Calu3 (cell line): ENCODE measurements at regions not wholly inside any gene's neighbourhood (a gene's known extent, or its start where the extent isn't known, plus 50 kb on each side); places are given as distances from the start of the nearest gene placed in this dataset.

ENCODE experiments used
- BruUV-seq: library from RNA; stranded (reverse); fragments of 400-500 nt; replicated peaks from 2 replicates; lab custom pipeline; 2021; lab: Mats Ljungman, UMichigan
- CTCF ChIA-PET: fragments of 300-600 bp; sonication (Branson Sonifier 250); formaldehyde crosslinking; loops from one replicate; lab custom pipeline; 2022; ENCODE audit warnings: antibody characterized with exemption; lab: Charles Lee
- DNase-seq: peaks from one replicate; pipeline ENCODE4 v3.0.0; 2022
- H3K27ac Mint-ChIP-seq: one replicate; pipeline ENCODE4 v1.8.0; 2022; ENCODE audit warnings: mixed read lengths; ENCODE audit not compliant: unreplicated experiment
- H3K27me3 Mint-ChIP-seq: one replicate; pipeline ENCODE4 v1.8.0; 2022; ENCODE audit warnings: mixed read lengths; ENCODE audit not compliant: unreplicated experiment
- H3K36me3 Mint-ChIP-seq: one replicate; pipeline ENCODE4 v1.8.0; 2022; ENCODE audit warnings: mild to moderate bottlenecking, moderate library complexity, mixed read lengths; ENCODE audit not compliant: insufficient read depth, unreplicated experiment
- H3K4me1 Mint-ChIP-seq: one replicate; pipeline ENCODE4 v1.8.0; 2022; ENCODE audit warnings: mild to moderate bottlenecking, low read depth, mixed read lengths; ENCODE audit not compliant: unreplicated experiment
- H3K4me3 Mint-ChIP-seq: one replicate; pipeline ENCODE4 v1.8.0; 2022; ENCODE audit warnings: mild to moderate bottlenecking, low read depth, moderate library complexity, mixed read lengths; ENCODE audit not compliant: unreplicated experiment
- H3K9me3 Mint-ChIP-seq: one replicate; pipeline ENCODE4 v1.8.0; 2022; ENCODE audit warnings: low read depth, mixed read lengths; ENCODE audit not compliant: unreplicated experiment
- intact Hi-C: fragments of 100-400 bp; cut with micrococcal nuclease; formaldehyde crosslinking; loops from one replicate; pipeline ENCODE4 v1.10.0; 2022; ENCODE audit not compliant: unreplicated experiment
- TF ChIP-seq, protein P1 (sequence below): fragments of 200-600 bp; IDR thresholded peaks from one replicate; pipeline ENCODE4 v1.8.0; 2022; ENCODE audit warnings: antibody characterized with exemption; ENCODE audit not compliant: unreplicated experiment

DNA sequence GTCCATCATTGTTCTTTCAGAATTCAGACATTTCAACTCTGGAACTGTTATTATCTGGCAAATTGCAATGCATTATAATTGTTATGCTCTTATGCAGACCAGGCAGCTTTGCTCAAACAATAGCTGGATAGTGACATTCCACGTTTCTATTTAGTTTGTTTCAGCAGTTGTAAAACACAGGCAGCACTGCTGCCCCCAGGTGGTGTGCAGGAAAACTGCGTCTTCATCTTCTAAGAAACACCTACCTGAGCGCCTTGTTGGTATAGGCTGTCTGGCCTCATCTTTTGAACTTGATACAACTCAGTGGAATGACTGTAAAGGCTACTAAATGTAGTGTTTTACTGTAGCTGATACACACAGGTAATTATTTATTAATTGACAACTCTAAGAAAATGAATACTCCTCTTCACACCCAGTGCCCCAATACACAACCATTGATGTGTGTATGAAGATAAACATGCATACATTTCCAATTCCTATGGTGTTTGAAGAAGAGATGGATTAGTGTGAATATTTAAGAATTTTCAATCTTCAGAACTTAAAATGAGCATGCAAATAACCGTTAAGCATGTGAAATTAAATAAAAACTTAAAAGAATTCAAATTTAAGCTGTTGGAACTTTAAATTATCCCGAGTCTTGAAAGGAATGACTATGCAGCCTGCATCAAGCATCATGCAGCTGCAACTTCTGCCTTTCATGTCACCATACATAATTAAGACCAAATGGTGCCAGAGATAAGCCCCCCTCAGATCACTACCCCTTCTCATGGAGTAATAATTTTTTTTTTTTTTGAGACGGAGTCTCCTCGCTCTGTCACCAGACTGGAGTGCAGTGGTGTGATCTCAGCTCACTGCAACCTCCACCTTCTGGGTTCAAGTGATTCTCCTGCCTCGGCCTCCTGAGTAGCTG is 85.6 kb downstream of the CD8B2 start:
- Mint-ChIP-seq H3K27ac (no peak overlapping the region), H3K36me3 (peaks cover 4% of the 10 kb centered on the region), H3K4me1 (peaks cover 8% of the 10 kb centered on the region), H3K4me3 (no peak overlapping the region), H3K27me3 (peaks cover 48% of the 10 kb centered on the region), H3K9me3 (no peaks in the 10 kb centered on the region)
- TF ChIP-seq, protein P1, sequence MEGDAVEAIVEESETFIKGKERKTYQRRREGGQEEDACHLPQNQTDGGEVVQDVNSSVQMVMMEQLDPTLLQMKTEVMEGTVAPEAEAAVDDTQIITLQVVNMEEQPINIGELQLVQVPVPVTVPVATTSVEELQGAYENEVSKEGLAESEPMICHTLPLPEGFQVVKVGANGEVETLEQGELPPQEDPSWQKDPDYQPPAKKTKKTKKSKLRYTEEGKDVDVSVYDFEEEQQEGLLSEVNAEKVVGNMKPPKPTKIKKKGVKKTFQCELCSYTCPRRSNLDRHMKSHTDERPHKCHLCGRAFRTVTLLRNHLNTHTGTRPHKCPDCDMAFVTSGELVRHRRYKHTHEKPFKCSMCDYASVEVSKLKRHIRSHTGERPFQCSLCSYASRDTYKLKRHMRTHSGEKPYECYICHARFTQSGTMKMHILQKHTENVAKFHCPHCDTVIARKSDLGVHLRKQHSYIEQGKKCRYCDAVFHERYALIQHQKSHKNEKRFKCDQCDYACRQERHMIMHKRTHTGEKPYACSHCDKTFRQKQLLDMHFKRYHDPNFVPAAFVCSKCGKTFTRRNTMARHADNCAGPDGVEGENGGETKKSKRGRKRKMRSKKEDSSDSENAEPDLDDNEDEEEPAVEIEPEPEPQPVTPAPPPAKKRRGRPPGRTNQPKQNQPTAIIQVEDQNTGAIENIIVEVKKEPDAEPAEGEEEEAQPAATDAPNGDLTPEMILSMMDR = peak; percentile 49
- CTCF ChIA-PET = no interaction called here
- peak; percentile 20 for DNase-seq
- BruUV-seq = no TSS peak
- intact Hi-C loops = no loop called here

DNA sequence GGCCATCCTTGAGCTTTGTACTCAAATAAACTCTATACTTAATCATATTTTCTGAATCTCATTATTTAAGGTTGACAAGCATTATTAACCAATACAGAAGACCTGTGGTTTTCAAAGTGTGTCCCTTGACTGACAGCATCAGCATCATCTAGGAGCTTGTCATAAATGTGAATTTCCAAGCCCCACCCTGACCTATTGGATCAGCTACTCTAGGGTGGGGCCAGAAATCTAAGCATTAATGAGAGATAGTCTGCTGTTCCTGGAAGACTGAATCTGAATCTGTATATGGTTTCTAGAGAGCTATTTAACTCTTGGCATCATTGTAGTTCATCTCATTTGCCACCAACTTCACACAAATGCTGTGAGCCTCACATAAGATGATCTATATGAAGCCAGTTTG is 86.6 kb downstream of the CD8B2 start:
- H3K36me3 Mint-ChIP-seq = peaks cover 4% of the 10 kb centered on the region
- H3K27me3 Mint-ChIP-seq = peaks cover 48% of the 10 kb centered on the region
- intact Hi-C loops = no loop called here
- TF ChIP-seq, protein P1 = no peak
- no peaks in the 10 kb centered on the region for H3K9me3 Mint-ChIP-seq
- peaks cover 8% of the 10 kb centered on the region for H3K4me1 Mint-ChIP-seq
- H3K27ac Mint-ChIP-seq = no peak overlapping the region
- CTCF ChIA-PET = interaction anchor here (0.5 kb wide), 1 partner anchor 9 kb away, joined by 11 read pairs; no protein-coding TSS in a partner anchor
- no TSS peak for BruUV-seq
- no peak overlapping the region for H3K4me3 Mint-ChIP-seq
- no peak for DNase-seq

DNA sequence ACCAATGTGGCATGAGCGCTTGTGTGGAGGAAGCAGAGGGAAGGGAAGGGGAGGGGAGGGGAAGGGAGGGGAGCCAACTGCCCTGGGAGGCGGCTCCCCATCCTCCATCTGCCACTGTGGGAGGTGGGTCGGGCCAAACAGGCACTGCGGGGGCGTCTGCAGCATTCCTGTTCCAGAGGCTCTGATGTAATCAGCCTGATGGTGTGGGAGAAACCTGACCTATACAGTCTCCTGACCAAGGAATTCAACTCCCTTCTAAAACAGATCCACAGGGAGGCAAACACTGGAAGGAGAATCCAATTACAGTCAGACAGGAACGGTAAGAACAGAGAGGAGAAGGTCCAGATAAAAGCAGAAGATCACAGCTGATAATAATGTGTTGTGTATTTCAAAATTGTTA is 88.8 kb downstream of the CD8B2 start:
- BruUV-seq = no TSS peak
- intact Hi-C loops = no loop called here
- TF ChIP-seq, protein P1 = no peak
- Mint-ChIP-seq H3K27ac (no peak overlapping the region), H3K36me3 (peaks cover 3% of the 10 kb centered on the region), H3K4me1 (peaks cover 8% of the 10 kb centered on the region), H3K4me3 (no peak overlapping the region), H3K27me3 (peaks cover 50% of the 10 kb centered on the region), H3K9me3 (no peaks in the 10 kb centered on the region)
- CTCF ChIA-PET = interaction anchor here (0.6 to 0.7 kb wide), 3 partner anchors 33 to 151 kb away, joined by 3 to 9 read pairs (median 5); no protein-coding TSS in a partner anchor
- no peak for DNase-seq

DNA sequence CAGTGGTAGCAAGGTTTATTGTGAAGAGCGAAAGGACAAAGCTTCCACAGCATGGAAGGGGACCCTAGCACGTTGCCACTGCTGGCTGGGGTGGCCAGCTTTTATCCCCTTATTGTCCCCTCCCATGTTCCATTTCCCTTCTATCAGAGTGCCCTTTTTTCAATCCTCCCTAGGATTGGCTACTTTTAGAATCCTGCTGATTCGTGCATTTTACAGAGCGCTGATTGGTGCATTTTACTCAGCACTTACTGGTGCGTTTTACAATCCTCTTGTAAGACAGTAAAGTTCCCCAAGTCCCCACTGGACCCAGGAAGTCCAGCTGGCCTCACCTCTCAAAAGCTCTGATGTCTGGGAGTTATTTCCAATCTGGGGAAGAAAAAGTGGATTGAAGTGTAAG is 90.1 kb downstream of the CD8B2 start:
- DNase-seq = no peak
- intact Hi-C loops = no loop called here
- peaks cover 18% of the 10 kb centered on the region for H3K4me1 Mint-ChIP-seq
- H3K9me3 Mint-ChIP-seq = no peaks in the 10 kb centered on the region
- H3K27me3 Mint-ChIP-seq = peaks cover 50% of the 10 kb centered on the region
- TF ChIP-seq, protein P1 = no peak
- no TSS peak for BruUV-seq
- H3K36me3 Mint-ChIP-seq = no peaks in the 10 kb centered on the region
- CTCF ChIA-PET = no interaction called here
- H3K27ac Mint-ChIP-seq = no peak overlapping the region
- H3K4me3 Mint-ChIP-seq = no peak overlapping the region
